KBM-7 (cell line): ENCODE measurements at regions not wholly inside any gene's neighbourhood (a gene's known extent, or its start where the extent isn't known, plus 50 kb on each side); places are given as distances from the start of the nearest gene placed in this dataset.
"Not testable (repeated sequence)": the region's sequence is repeated elsewhere in the genome, so short reads cannot be mapped to it uniquely, and the experiment has no call there.

ENCODE experiments used
- DNase-seq: peaks from one replicate; pipeline ENCODE4 v3.0.0-alpha.2; 2015
- in situ Hi-C: fragments of 300-500 bp; cut with MboI; formaldehyde crosslinking; loops from 2 replicates; pipeline ENCODE4 v1.14.3; 2020; ENCODE audit warnings: low sequenced_read_pairs, low pct_unique_long_range_greater_than_20kb, mixed read lengths

GRCh38 chr5:16311666-16312065, 132.1 kb upstream of the MARCHF11 start:
- in situ Hi-C loops: no loop called here
- DNase-seq: no peak

- DNase-seq: no peak
- in situ Hi-C loops: no loop called here
Measured at GRCh38 chr5:16306812-16307211, 127.2 kb upstream of the MARCHF11 start.

GRCh38 chr5:16304846-16305245, 125.3 kb upstream of the MARCHF11 start:
- in situ Hi-C loops: no loop called here
- DNase-seq: no peak

- in situ Hi-C loops: no loop called here
- no peak for DNase-seq
Measured at GRCh38 chr5:16296946-16297345, 117.4 kb upstream of the MARCHF11 start.

GRCh38 chr5:16291894-16292293, 112.3 kb upstream of the MARCHF11 start:
- no peak for DNase-seq

GRCh38 chr5:16291474-16291873, 111.9 kb upstream of the MARCHF11 start:
- in situ Hi-C loops: no loop called here

More at GRCh38 chr5:16291894-16292293, 112.3 kb upstream of the MARCHF11 start:
- in situ Hi-C loops: no loop called here

GRCh38 chr5:16283791-16284190, 104.2 kb upstream of the MARCHF11 start:
- in situ Hi-C loops: no loop called here

More at GRCh38 chr5:16291474-16291873, 111.9 kb upstream of the MARCHF11 start:
- DNase-seq: no peak

GRCh38 chr5:16276859-16277258, 97.3 kb upstream of the MARCHF11 start:
- in situ Hi-C loops, DNase-seq: not testable (repeated sequence)

More at GRCh38 chr5:16283791-16284190, 104.2 kb upstream of the MARCHF11 start:
- no peak for DNase-seq

- DNase-seq: peak; percentile 0
- in situ Hi-C loops: no loop called here
Measured at GRCh38 chr5:16271851-16272250, 92.3 kb upstream of the MARCHF11 start.

GRCh38 chr5:16265141-16265540, 85.5 kb upstream of the MARCHF11 start:
- in situ Hi-C loops: no loop called here
- DNase-seq: peak; percentile 10

- no peak for DNase-seq
- in situ Hi-C loops: no loop called here
Measured at GRCh38 chr5:16260000-16260399, 80.4 kb upstream of the MARCHF11 start.

GRCh38 chr5:16253856-16254255, 74.3 kb upstream of the MARCHF11 start:
- no peak for DNase-seq

GRCh38 chr5:16245956-16246355, 66.4 kb upstream of the MARCHF11 start:
- no peak for DNase-seq
- in situ Hi-C loops: no loop called here

More at GRCh38 chr5:16253856-16254255, 74.3 kb upstream of the MARCHF11 start:
- in situ Hi-C loops: no loop called here

- DNase-seq: peak; percentile 1
- in situ Hi-C loops: no loop called here
Measured at GRCh38 chr5:16245249-16245648, 65.7 kb upstream of the MARCHF11 start.

- in situ Hi-C loops: no loop called here
- DNase-seq: no peak
Measured at GRCh38 chr5:16238018-16238417, 58.4 kb upstream of the MARCHF11 start.

- no peak for DNase-seq
- in situ Hi-C loops: no loop called here
Measured at GRCh38 chr5:16234598-16234997, 55.0 kb upstream of the MARCHF11 start.

GRCh38 chr5:16233730-16234129, 54.1 kb upstream of the MARCHF11 start:
- DNase-seq: no peak
- in situ Hi-C loops: no loop called here

GRCh38 chr5:16229357-16229940, 49.9 kb upstream of the MARCHF11 start:
- in situ Hi-C loops: no loop called here
- DNase-seq: no peak
